ENCODE measurements at regions not wholly inside any gene's neighbourhood (a gene's known extent, or its start where the extent isn't known, plus 50 kb on each side); places are given as distances from the start of the nearest gene placed in this dataset.

GRCh38 chr6:66964216-66964615, 1257.2 kb upstream of the EYS start:
- no peak for TF ChIP-seq MAX (IDR thresholded peaks at IDR 0.05)
- TF ChIP-seq TAF1 (IDR thresholded peaks at IDR 0.05; ENCODE audit: low read depth): no peak
- TF ChIP-seq CEBPB (IDR thresholded peaks at IDR 0.05): no peak
- no peak for TF ChIP-seq REST (IDR thresholded peaks at IDR 0.05; ENCODE audit: low read depth)
- no peak for TF ChIP-seq YY1 (IDR thresholded peaks at IDR 0.05; ENCODE audit: low read depth)
- no peak for TF ChIP-seq EP300 (IDR thresholded peaks at IDR 0.05; ENCODE audit: borderline replicate concordance)
- no peak for TF ChIP-seq TCF12 (IDR thresholded peaks at IDR 0.05; ENCODE audit: low read depth)
- TF ChIP-seq USF1 (IDR thresholded peaks at IDR 0.05): no peak
- TF ChIP-seq TEAD4 (IDR thresholded peaks at IDR 0.05): no peak
- TF ChIP-seq NFIC (IDR thresholded peaks at IDR 0.05): no peak
- no peak for TF ChIP-seq CREB1 (IDR thresholded peaks at IDR 0.05; ENCODE audit: low read depth)
- TF ChIP-seq ZBTB7A (IDR thresholded peaks at IDR 0.05; ENCODE audit: low read depth): no peak
